SK-N-SH treated with all-trans-retinoic acid at 6 μM for 48 hours (cell line): ENCODE measurements at regions not wholly inside any gene's neighbourhood (a gene's known extent, or its start where the extent isn't known, plus 50 kb on each side); places are given as distances from the start of the nearest gene placed in this dataset.

ENCODE experiments used
- ARNTL ChIP-seq: fragments of 450-650 bp; formaldehyde crosslinking; IDR thresholded peaks from 2 replicates; pipeline ENCODE4 v1.5.0; 2020; ENCODE audit warnings: low read depth, mild to moderate bottlenecking, moderate library complexity, borderline replicate concordance
- OSR1 ChIP-seq: fragments of 250-450 bp; sonication (Bioruptor Pico); IDR thresholded peaks from 2 replicates; pipeline ENCODE4 v1.8.0; 2022; ENCODE audit warnings: moderate library complexity, mild to moderate bottlenecking, inconsistent platforms
- PATZ1 ChIP-seq: fragments of 250-450 bp; sonication (Bioruptor Pico); IDR thresholded peaks from 2 replicates; pipeline ENCODE4 v1.8.0; 2020; ENCODE audit warnings: mild to moderate bottlenecking, moderate library complexity, borderline replicate concordance
- TOX ChIP-seq: fragments of 250-450 bp; sonication (Bioruptor Pico); IDR thresholded peaks from 2 replicates; pipeline ENCODE4 v1.8.0; 2021; ENCODE audit warnings: mild to moderate bottlenecking, moderate library complexity, borderline replicate concordance
- TSHZ2 ChIP-seq: fragments of 250-450 bp; sonication (Bioruptor Pico); IDR thresholded peaks from 2 replicates; pipeline ENCODE4 v1.5.0; 2020; ENCODE audit warnings: mild to moderate bottlenecking, moderate library complexity
- ZFP30 ChIP-seq: fragments of 450-650 bp; formaldehyde crosslinking; IDR thresholded peaks from 2 replicates; pipeline ENCODE4 v1.5.0; 2022; ENCODE audit warnings: mild to moderate bottlenecking, moderate library complexity
- ZNF8 ChIP-seq: fragments of 450-650 bp; formaldehyde crosslinking; IDR thresholded peaks from 2 replicates; pipeline ENCODE4 v1.5.0; 2020; ENCODE audit warnings: mild to moderate bottlenecking, moderate library complexity

DNA sequence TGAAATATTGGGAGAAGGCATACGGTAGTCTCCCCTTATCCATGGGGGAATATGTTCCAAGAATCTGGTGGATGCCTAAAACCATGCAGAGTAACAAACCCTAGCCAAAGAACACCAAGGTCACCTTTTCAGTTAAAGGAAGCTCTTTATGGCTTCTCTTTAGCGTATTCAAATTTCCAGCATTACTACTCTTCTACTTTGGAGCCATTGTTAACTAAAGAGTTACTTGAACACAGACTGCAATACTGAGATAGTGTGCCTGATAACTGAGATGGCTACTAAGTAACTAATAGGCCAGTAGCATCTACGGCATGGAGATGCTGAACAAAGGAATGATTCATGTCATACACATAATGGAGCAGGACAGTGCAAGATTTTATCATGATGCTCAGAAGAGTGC is 84.5 kb upstream of the SPEF2 start:
- TF ChIP-seq ZNF8 (no peak), ZFP30 (CRISPR knock-in tag) (no peak), PATZ1 (CRISPR knock-in tag) (no peak), OSR1 (no peak), TSHZ2 (CRISPR knock-in tag) (no peak), ARNTL (CRISPR knock-in tag) (no peak), TOX (CRISPR knock-in tag) (no peak)
